Astrocyte (in vitro differentiated cells and primary cell): ENCODE measurements at regions not wholly inside any gene's neighbourhood (a gene's known extent, or its start where the extent isn't known, plus 50 kb on each side); places are given as distances from the start of the nearest gene placed in this dataset.

ENCODE experiments used
- CTCF ChIP-seq: IDR thresholded peaks from 2 replicates; pipeline ENCODE4 v1.5.1; 2011; ENCODE audit warnings: low read depth, mild to moderate bottlenecking, inconsistent platforms, low read length, moderate library complexity; ENCODE audit not compliant: insufficient read depth
- EZH2 ChIP-seq: IDR thresholded peaks from 2 replicates; pipeline ENCODE4 v1.6.1; 2012; ENCODE audit warnings: mild to moderate bottlenecking, low read length, inconsistent platforms; ENCODE audit not compliant: insufficient read depth

GRCh38 chr5:124865066-124865465 lies 118.6 kb upstream of the ZNF608 start:
- no peak for TF ChIP-seq CTCF
- no peak for TF ChIP-seq EZH2
